Progenitor cell of endocrine pancreas (in vitro differentiated cells): ENCODE measurements at regions not wholly inside any gene's neighbourhood (a gene's known extent, or its start where the extent isn't known, plus 50 kb on each side); places are given as distances from the start of the nearest gene placed in this dataset.
"Not testable (repeated sequence)": the region's sequence is repeated elsewhere in the genome, so short reads cannot be mapped to it uniquely, and the experiment has no call there.

Experiments used
- DNase-seq: peaks from one replicate; pipeline ENCODE4 v3.0.0; 2021; ENCODE audit warnings: low spot score; ENCODE audit not compliant: unreplicated experiment
- H3K27ac Mint-ChIP-seq: 2 replicates; pipeline ENCODE4 v1.8.0; 2021; ENCODE audit warnings: mild to moderate bottlenecking, moderate library complexity, mixed read lengths
- H3K27me3 Mint-ChIP-seq: 2 replicates; pipeline ENCODE4 v1.8.0; 2021; ENCODE audit warnings: mixed read lengths
- H3K36me3 Mint-ChIP-seq: 2 replicates; pipeline ENCODE4 v1.8.0; 2022; ENCODE audit warnings: mixed read lengths; ENCODE audit not compliant: insufficient read depth
- H3K4me1 Mint-ChIP-seq: 2 replicates; pipeline ENCODE4 v1.8.0; 2021; ENCODE audit warnings: low read depth, mixed read lengths
- H3K4me3 Mint-ChIP-seq: 2 replicates; pipeline ENCODE4 v1.8.0; 2021; ENCODE audit warnings: low read depth, mild to moderate bottlenecking, moderate library complexity, mixed read lengths
- H3K9me3 Mint-ChIP-seq: 2 replicates; pipeline ENCODE4 v1.8.0; 2021; ENCODE audit warnings: low read depth, mixed read lengths
- TF ChIP-seq, protein P1 (sequence below): fragments of 200-600 bp; sonication (generic); IDR thresholded peaks from one replicate; pipeline ENCODE4 v1.5.0; 2021; ENCODE audit warnings: antibody characterized with exemption, mild to moderate bottlenecking; ENCODE audit not compliant: unreplicated experiment

DNA sequence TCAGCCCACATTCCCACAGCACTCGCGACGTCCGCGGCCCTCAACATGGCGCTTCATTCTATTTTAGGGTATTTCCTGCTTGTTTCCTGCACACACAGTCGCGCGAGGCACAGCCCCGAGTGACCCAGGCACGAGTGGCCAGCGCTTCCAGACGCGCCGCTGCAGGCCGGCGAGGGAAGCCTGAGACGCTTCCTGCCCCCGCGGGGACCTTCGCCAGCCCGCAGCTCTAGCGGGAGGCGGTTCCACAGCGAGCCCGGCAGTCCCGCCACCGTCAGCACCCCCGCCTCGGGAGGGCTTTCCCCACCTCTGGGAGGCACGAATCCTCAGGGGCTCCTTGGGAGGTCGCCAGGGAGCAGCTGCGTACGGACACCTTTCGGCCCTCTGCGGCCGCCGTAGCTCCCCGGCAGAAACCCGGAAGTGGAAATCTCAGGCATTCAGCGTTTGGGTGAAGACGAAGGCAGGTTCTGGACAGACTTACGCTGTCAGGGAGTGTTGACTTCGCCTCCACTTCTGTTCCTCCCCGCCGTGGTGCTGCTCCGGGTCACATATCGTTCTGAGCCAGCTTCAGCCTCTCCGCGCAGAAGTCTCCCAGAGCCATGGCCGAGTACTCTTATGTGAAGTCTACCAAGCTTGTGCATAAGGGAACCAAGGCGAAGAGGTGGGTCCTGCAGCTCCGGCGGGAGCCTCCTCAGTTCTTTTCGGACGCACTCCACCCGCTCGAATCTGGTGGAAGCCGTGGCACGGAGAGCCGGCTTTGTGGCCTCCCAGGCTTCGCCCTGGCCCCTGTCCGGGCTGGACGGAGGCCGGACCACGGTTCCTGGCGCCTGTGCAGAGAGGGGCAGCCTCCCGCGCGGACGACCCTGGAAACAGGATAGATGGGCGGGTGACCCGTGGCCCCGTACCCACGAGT lies 2925.9 kb upstream of the OR11H1 start:
- no peak overlapping the region for H3K4me3 Mint-ChIP-seq
- H3K36me3 Mint-ChIP-seq: peaks cover 7% of the 10 kb centered on the region
- TF ChIP-seq, protein P1, sequence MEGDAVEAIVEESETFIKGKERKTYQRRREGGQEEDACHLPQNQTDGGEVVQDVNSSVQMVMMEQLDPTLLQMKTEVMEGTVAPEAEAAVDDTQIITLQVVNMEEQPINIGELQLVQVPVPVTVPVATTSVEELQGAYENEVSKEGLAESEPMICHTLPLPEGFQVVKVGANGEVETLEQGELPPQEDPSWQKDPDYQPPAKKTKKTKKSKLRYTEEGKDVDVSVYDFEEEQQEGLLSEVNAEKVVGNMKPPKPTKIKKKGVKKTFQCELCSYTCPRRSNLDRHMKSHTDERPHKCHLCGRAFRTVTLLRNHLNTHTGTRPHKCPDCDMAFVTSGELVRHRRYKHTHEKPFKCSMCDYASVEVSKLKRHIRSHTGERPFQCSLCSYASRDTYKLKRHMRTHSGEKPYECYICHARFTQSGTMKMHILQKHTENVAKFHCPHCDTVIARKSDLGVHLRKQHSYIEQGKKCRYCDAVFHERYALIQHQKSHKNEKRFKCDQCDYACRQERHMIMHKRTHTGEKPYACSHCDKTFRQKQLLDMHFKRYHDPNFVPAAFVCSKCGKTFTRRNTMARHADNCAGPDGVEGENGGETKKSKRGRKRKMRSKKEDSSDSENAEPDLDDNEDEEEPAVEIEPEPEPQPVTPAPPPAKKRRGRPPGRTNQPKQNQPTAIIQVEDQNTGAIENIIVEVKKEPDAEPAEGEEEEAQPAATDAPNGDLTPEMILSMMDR: no peak
- no peak overlapping the region for H3K27ac Mint-ChIP-seq
- no peak for DNase-seq
- H3K9me3 Mint-ChIP-seq: peaks cover 76% of the 10 kb centered on the region
- H3K27me3 Mint-ChIP-seq: no peaks in the 10 kb centered on the region
- no peaks in the 10 kb centered on the region for H3K4me1 Mint-ChIP-seq

DNA sequence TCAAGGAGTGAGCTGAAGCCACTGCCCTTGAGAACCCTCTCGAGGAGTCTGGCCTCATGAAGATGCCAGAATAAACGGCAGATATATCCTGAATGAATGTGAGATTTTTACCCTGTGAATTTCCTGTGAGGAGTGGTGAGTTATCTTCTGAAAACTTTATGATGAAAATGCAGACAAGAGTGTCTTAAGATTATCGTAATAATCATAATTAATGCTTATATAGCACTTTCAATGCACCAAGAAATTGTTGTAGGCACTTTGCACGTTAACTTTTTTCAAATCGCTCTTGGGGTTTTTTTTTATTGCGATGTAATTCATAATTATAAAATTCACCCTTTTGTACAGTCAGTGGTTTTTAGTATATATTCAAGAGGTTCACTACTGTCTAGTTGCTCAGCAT lies 2924.6 kb upstream of the OR11H1 start:
- not testable (repeated sequence) for H3K27ac Mint-ChIP-seq, H3K4me3 Mint-ChIP-seq, H3K27me3 Mint-ChIP-seq, DNase-seq, H3K4me1 Mint-ChIP-seq, H3K36me3 Mint-ChIP-seq
- peaks cover 77% of the 10 kb centered on the region for H3K9me3 Mint-ChIP-seq

DNA sequence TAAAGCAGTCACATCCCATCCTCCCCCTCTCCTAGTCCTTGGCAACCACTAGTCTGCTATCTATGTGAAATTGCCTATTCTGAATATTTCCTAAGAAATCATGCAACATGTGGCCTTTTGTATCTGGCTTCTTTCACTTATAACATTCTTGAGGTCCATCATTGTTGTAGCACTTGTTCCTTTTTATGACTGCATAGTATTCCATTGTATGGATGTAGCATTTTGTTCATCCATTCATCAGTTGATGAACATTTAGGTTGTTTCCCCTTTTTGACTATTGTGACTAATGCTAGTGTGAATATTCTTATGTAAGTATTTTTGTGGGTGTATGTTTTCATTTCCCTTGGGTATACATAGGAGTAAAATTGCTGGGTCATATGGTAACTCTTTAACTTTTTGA lies 2924.2 kb upstream of the OR11H1 start:
- not testable (repeated sequence) for H3K4me3 Mint-ChIP-seq, H3K27ac Mint-ChIP-seq, H3K27me3 Mint-ChIP-seq, H3K36me3 Mint-ChIP-seq, DNase-seq, H3K4me1 Mint-ChIP-seq
- H3K9me3 Mint-ChIP-seq: peaks cover 77% of the 10 kb centered on the region

- H3K9me3 Mint-ChIP-seq: peaks cover 72% of the 10 kb centered on the region
- H3K27me3 Mint-ChIP-seq, H3K4me1 Mint-ChIP-seq, DNase-seq, H3K4me3 Mint-ChIP-seq, H3K36me3 Mint-ChIP-seq, H3K27ac Mint-ChIP-seq: not testable (repeated sequence)
Observed at GRCh38 chr22:12608454-12608853, 2919.5 kb upstream of the OR11H1 start.

DNA sequence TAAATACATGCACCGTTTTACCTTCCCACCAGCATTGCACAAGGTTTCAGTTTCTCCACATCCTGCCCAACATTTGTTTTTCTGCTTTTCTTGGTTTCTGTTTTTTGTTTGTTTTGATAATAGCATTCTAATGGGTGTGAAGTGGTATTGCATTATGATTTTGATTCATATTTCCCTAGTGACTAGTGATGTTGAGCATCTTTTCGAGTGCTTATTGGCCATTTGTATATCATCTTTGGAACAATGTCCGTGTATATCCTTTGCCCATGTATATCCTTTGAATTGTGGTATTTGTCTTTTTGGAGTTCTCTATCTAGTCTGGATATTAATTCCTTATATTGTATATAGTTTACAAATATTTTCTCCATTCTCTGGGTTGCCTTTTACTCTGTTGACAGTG lies 2914.8 kb upstream of the OR11H1 start:
- H3K9me3 Mint-ChIP-seq: peaks cover 68% of the 10 kb centered on the region

DNA sequence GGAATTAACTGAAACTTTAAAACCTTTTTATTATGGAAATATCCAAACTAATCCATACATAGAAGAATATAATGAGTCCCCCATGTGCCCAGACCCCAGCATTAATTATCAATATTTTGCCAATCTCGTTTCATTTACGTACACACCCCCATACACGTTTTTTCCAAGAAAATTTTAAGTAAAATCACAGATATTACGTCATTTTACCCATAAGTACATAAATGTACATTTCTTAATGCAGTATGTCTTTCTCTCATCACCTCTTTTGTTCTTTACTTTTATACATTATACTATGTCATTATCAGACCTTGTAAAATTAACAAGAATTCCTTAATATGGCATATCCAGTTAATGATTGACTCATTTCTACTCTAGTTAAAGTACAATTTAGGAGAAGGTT lies 2914.1 kb upstream of the OR11H1 start:
- DNase-seq, H3K27me3 Mint-ChIP-seq, H3K4me3 Mint-ChIP-seq, H3K36me3 Mint-ChIP-seq, H3K27ac Mint-ChIP-seq, H3K4me1 Mint-ChIP-seq: not testable (repeated sequence)
- H3K9me3 Mint-ChIP-seq: peaks cover 66% of the 10 kb centered on the region

More for the DNA sequence above, 2914.8 kb upstream of the OR11H1 start:
- no peak for DNase-seq
- Mint-ChIP-seq H3K36me3 (no peaks in the 10 kb centered on the region), H3K4me3 (no peak overlapping the region), H3K27ac (no peak overlapping the region), H3K4me1 (no peaks in the 10 kb centered on the region), H3K27me3 (no peaks in the 10 kb centered on the region)
- TF ChIP-seq, protein P1: no peak

DNA sequence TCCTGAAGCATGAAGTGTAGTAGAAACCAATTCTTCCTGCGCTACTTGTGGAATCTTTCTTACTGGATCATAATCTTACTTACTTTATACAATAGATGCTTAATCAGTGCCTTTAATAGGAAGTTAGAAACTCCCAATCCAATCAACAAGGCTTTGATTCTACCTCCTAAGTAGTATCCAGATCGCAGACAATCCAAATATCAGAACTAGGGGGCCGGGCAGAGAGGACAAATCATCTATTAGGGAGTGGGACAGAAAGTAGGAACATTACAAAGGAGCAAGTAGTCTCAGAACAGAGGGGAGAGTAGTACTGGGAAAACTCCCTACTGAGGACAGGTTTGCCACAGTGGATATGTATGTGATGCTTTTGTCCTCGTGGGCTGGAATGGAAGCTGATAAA lies 2901.1 kb upstream of the OR11H1 start:
- H3K27ac Mint-ChIP-seq, H3K36me3 Mint-ChIP-seq, DNase-seq, H3K4me3 Mint-ChIP-seq, H3K4me1 Mint-ChIP-seq, H3K27me3 Mint-ChIP-seq: not testable (repeated sequence)
- peaks cover 45% of the 10 kb centered on the region for H3K9me3 Mint-ChIP-seq

GRCh38 chr22:12629815-12630214 lies 2898.2 kb upstream of the OR11H1 start:
- DNase-seq, H3K27me3 Mint-ChIP-seq, H3K4me1 Mint-ChIP-seq, H3K27ac Mint-ChIP-seq, H3K4me3 Mint-ChIP-seq, H3K36me3 Mint-ChIP-seq: not testable (repeated sequence)
- peaks cover 49% of the 10 kb centered on the region for H3K9me3 Mint-ChIP-seq

DNA sequence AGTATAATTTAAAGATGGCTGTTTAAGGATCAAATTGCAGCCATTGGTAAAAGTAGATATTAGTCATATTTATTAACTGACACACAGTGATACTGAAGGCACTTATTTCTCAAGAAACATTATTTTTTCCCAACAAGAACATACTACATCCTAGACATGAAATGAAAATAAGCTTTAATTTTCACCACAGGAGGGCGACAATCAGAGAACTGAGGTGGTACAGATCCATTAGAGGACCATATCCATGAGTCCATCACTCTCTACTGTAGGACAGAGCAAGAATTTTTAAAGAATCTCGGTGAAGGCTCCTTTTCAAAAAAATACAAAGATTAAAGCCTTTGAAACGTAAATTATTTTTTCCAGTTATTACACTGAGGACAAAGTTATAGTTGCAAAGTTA lies 2897.0 kb upstream of the OR11H1 start:
- not testable (repeated sequence) for H3K4me3 Mint-ChIP-seq, H3K27me3 Mint-ChIP-seq, H3K27ac Mint-ChIP-seq, H3K36me3 Mint-ChIP-seq, DNase-seq, H3K4me1 Mint-ChIP-seq
- H3K9me3 Mint-ChIP-seq: peaks cover 58% of the 10 kb centered on the region

- H3K4me3 Mint-ChIP-seq, H3K27ac Mint-ChIP-seq, H3K27me3 Mint-ChIP-seq, H3K4me1 Mint-ChIP-seq, H3K36me3 Mint-ChIP-seq, DNase-seq: not testable (repeated sequence)
- H3K9me3 Mint-ChIP-seq: peaks cover 67% of the 10 kb centered on the region
Observed at GRCh38 chr22:12637566-12638166, 2890.3 kb upstream of the OR11H1 start.

DNA sequence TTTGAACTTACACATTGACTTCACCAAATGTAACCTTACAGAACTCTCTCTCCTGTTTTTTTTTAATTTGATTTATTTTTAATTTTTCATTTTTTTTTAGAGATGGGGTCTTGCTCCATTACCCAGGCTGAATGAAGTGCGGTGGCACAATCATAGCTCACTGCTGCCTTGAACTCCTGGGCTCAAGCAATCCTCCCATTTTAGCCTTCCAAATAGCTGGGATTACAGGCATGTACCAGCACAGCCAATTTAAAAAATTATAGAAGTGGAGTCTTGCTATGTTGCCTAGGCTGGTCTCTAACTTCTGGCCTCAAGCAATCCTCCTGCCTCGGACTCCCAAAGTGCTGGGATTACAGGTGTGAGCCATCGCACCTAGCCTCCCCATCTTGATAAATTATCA lies 2889.7 kb upstream of the OR11H1 start:
- H3K9me3 Mint-ChIP-seq: peaks cover 63% of the 10 kb centered on the region
- H3K4me1 Mint-ChIP-seq, DNase-seq, H3K36me3 Mint-ChIP-seq, H3K27ac Mint-ChIP-seq, H3K27me3 Mint-ChIP-seq, H3K4me3 Mint-ChIP-seq: not testable (repeated sequence)
